Fibroblast of mammary gland (primary cell): ENCODE measurements at regions not wholly inside any gene's neighbourhood (a gene's known extent, or its start where the extent isn't known, plus 50 kb on each side); places are given as distances from the start of the nearest gene placed in this dataset.

Source experiments
- DNase-seq: peaks from one replicate; pipeline ENCODE4 v3.0.0-alpha.2; 2010; ENCODE audit warnings: low read depth
- H3K4me3 ChIP-seq: 2 replicates; pipeline ENCODE4 v1.5.1; 2011; ENCODE audit warnings: low read depth, mild to moderate bottlenecking, low read length, moderate library complexity; ENCODE audit not compliant: control insufficient read depth
- TF ChIP-seq, protein P1 (sequence below): conservative IDR thresholded peaks from 2 replicates; pipeline ENCODE4 v1.5.1; 2011; ENCODE audit warnings: low read depth, low read length, inconsistent platforms; ENCODE audit not compliant: control insufficient read depth, insufficient read depth

DNA sequence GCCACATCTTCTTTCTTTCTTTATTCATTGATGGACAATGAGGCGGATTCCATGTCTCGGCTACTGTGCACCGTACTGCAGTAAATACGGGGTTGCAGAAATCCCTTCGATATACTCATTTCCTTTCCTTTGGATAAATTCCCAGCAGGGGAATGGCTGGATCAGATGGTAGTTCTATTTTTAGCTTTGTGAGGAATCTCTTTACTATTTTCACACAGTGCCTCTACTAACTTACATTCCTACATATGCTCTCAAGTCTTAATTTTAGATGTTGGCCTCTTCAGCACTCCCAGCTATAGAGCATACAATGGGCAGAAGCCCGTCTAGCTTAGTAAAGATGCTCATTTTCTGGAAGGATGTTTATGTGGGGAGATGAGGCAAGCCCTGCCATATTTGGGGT, 317.4 kb downstream of the ASMT start:
- TF ChIP-seq, protein P1, sequence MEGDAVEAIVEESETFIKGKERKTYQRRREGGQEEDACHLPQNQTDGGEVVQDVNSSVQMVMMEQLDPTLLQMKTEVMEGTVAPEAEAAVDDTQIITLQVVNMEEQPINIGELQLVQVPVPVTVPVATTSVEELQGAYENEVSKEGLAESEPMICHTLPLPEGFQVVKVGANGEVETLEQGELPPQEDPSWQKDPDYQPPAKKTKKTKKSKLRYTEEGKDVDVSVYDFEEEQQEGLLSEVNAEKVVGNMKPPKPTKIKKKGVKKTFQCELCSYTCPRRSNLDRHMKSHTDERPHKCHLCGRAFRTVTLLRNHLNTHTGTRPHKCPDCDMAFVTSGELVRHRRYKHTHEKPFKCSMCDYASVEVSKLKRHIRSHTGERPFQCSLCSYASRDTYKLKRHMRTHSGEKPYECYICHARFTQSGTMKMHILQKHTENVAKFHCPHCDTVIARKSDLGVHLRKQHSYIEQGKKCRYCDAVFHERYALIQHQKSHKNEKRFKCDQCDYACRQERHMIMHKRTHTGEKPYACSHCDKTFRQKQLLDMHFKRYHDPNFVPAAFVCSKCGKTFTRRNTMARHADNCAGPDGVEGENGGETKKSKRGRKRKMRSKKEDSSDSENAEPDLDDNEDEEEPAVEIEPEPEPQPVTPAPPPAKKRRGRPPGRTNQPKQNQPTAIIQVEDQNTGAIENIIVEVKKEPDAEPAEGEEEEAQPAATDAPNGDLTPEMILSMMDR = no peak
- no peak overlapping the region for H3K4me3 ChIP-seq
- DNase-seq = peak; percentile 2

GRCh38 chrX:1933964-1934363, 319.1 kb downstream of the ASMT start:
- TF ChIP-seq, protein P1 = no peak
- no peak overlapping the region for H3K4me3 ChIP-seq
- no peak for DNase-seq

DNA sequence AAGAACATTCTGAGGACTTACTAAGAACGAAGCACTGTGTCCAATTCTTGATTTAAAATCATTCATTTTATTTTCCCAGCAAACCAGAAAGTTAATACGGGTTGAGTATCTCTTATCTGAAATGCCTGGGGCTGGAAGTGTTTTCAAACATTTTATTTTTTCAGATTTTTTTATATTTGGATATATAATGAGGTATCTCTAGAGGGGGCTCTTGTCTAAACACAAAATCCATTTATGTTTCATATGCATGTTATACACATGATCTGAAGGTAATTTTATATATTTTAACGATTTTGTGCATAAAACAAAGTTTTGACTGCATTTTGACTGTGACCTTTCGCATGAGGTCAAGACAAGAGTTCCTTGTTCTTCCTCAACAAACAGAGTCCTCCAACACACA, 320.9 kb downstream of the ASMT start:
- no peak overlapping the region for H3K4me3 ChIP-seq
- TF ChIP-seq, protein P1 = no peak
- no peak for DNase-seq

GRCh38 chrX:1938190-1938589, 323.3 kb downstream of the ASMT start:
- TF ChIP-seq, protein P1 = no peak
- no peak for DNase-seq
- H3K4me3 ChIP-seq = no peak overlapping the region

DNA sequence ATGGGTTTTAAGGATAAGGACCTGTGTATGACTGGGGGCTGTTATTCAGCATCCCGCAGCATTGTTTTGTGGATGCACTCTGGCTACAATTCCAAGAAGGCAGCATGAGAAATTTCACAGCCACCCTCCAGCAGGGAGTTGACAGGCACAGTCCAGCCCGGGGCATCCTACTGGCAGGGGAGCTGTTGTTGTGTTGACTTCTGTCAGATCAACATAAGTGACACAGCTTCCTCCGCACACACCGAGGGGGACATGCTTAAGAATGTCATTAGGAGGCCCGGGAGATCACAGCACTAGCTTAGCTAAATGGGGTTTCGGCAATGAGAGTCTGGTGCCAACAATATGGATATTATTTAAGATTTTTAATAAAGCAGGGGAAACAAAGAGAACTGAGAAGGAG, 326.5 kb downstream of the ASMT start:
- TF ChIP-seq, protein P1 = no peak
- H3K4me3 ChIP-seq = no peak overlapping the region
- DNase-seq = no peak

DNA sequence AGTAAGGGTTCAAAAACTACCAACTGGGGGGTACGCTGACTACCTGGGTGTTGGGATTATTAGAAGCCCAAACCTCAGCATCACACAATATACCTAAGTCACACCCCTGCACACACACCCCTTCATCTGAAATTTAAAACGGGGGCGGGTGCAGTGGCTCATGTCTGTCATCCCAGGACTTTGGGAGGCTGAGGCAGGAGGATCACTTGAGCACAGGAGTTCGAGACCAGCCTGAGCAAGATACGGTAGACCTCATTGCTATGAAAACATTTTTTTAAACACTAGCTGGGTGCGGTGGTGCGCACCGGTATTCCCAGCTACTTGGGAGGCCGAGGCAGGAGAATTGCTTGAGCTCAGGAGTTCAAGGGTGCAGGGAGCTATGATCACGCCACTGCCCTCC, 331.0 kb downstream of the ASMT start:
- TF ChIP-seq, protein P1 = no peak
- H3K4me3 ChIP-seq = no peak overlapping the region
- no peak for DNase-seq

DNA sequence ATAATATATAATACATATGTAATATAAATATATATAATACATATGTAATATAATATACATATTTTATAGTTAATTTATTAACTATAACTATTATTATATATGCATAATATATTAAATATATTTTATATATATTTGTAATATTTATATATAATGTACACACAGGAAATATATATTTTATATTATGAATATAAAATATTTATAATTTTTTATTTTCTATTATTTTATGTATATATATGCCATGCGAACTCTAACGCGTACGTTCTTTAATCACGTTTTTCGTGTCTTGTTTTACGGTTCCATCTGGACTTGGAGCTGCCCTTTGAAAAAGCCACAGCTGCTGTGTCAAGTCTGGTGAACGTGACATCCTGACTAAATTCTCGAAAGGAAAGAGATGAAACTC, 332.1 kb downstream of the ASMT start:
- H3K4me3 ChIP-seq = no peak overlapping the region
- no peak for DNase-seq
- TF ChIP-seq, protein P1 = no peak
